ENCODE measurements at regions not wholly inside any gene's neighbourhood (a gene's known extent, or its start where the extent isn't known, plus 50 kb on each side); places are given as distances from the start of the nearest gene placed in this dataset.
"Not testable (repeated sequence)": the region's sequence is repeated elsewhere in the genome, so short reads cannot be mapped to it uniquely, and the experiment has no call there.

GRCh38 chr1:99062192-99062591 is 57.5 kb upstream of the PLPPR5 start:
- DNase-seq (ENCODE audit: low read depth): no peak

DNA sequence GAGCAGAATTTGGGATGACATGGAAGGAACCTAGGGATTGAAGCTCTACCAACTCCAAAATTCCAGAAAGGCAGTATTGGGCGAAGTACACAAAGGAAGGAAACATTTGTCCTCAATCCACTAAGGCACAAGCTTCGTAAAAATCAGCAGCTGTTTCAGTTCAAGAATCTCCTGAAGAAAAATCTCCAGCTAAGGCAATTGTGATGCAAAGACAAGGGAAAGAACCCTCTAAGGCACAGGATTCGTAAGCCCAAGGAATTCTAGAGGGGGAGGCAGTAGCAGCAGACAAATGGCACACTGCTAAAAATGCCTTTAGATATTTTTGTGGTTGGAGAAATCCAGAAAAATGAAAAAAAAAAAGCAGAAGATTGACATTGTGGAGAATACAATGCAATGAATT is 64.5 kb upstream of the PLPPR5 start:
- DNase-seq (ENCODE audit: low read depth): no peak

DNA sequence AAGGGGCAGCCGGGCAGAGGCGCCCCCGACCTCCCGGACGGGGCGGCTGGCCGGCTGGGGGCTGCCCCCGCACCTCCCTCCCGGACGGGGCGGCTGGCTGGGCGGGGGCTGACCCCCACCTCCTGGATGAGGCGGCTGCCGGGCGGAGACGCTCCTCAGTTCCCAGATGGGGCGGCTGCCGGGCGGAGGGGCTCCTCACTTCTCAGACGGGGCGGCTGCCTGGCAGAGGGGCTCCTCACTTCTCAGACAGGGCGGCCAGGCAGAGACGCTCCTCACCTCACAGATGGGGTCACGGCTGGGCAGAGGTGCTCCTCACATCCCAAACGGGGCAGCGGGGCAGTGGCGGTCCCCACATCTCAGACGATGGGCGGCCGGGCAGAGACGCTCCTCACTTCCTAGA is 73.9 kb upstream of the PLPPR5 start:
- not testable (repeated sequence) for DNase-seq (ENCODE audit: low read depth)

DNA sequence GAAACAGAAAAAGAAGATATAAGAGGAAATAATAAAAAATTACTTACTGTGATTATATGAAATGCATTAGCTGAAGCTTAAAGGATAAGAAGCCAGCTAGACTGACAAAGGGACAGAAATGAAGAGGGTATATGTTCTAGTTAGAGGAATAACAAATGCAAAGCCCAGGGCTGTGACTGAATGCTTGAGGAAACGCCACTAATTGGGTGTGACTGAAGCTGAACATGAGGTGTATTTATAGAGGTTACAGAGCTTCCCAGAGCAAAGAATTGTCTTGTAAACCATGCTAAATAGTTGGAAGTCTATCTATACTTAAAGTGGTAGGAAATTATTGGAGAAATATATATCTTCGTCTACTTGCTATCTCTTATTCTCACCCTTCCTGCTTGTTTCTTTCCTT is 77.7 kb upstream of the PLPPR5 start:
- no peak for DNase-seq (ENCODE audit: low read depth)

DNA sequence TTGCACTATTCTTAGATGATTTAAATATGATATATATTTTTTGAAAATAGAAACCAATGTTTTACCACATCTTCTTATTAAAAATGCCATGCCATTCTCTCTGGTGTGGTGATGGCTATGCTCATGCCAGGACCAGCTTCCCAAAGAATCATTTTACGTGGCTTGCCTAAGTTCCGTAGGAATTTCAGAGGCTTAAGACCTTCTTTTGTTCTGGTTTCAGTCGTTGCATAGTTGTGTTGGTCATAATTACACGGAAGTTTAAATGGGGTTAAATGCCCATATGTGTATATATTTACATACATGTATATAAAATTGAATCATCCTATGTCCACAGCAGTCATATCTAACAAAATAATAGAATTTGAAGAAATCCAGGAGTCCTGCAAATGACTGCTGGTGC is 78.7 kb upstream of the PLPPR5 start:
- DNase-seq (ENCODE audit: low read depth): no peak

DNA sequence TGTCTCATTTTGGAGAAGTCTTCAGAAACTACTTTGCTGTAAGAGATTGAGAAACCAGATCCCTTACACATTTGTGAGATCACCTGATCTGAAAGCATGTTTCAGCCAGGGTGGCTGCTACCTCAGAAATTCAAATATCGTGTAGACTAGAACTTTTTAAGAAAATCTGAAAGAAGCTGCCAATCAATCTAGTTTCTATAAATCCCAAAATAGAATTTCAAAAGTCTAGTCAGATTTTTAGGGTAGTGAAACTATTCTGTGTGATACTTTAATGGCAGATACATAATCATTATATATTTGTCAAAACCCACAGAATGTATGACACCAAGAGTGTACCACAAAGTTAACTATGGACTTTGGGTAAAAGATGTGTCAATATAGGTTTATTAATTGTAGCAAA is 79.9 kb upstream of the PLPPR5 start:
- DNase-seq (ENCODE audit: low read depth): no peak

GRCh38 chr1:99086057-99086456 is 81.4 kb upstream of the PLPPR5 start:
- DNase-seq (ENCODE audit: low read depth): no peak

- DNase-seq (ENCODE audit: low read depth): no peak
Measured at GRCh38 chr1:99098589-99098988, 93.9 kb upstream of the PLPPR5 start.

DNA sequence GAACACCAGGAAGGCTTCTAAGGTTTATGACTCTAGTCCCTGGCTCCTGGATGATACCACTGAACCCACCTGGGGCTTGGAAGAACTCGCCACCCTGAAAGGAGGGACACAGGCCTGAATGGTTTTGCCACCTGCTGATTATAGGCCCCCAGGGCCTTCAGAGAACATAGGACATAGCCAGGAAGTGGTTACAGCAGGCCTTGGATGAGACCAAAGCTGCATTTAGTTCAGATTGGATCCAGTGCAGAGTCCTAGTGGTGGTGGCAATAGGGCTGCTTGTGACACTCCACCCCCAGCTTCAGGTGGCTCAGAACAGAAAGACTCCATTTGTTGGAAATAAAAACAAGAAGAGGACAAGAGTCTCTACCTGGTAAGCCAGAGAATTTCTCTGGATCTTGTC is 101.6 kb upstream of the PLPPR5 start:
- no peak for DNase-seq (ENCODE audit: low read depth)

DNA sequence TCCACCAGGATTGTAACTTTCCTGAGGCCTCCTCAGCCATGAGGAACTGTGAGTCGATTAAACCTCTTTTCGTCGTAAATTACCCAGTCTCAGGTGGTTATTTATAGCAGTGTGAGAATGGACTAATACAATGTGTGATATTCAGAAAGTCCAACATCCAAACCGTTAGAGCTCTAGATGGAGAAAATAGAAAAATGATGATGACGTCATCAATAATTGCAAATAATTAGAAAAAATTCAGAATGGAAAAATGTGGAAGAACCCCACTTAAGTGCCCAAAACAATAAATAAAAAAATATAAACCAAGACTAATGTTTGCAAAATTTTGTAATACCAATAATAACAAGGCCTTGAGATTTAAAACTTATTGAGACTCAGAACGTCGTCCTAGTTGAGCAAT is 103.0 kb upstream of the PLPPR5 start:
- no peak for DNase-seq (ENCODE audit: low read depth)

DNA sequence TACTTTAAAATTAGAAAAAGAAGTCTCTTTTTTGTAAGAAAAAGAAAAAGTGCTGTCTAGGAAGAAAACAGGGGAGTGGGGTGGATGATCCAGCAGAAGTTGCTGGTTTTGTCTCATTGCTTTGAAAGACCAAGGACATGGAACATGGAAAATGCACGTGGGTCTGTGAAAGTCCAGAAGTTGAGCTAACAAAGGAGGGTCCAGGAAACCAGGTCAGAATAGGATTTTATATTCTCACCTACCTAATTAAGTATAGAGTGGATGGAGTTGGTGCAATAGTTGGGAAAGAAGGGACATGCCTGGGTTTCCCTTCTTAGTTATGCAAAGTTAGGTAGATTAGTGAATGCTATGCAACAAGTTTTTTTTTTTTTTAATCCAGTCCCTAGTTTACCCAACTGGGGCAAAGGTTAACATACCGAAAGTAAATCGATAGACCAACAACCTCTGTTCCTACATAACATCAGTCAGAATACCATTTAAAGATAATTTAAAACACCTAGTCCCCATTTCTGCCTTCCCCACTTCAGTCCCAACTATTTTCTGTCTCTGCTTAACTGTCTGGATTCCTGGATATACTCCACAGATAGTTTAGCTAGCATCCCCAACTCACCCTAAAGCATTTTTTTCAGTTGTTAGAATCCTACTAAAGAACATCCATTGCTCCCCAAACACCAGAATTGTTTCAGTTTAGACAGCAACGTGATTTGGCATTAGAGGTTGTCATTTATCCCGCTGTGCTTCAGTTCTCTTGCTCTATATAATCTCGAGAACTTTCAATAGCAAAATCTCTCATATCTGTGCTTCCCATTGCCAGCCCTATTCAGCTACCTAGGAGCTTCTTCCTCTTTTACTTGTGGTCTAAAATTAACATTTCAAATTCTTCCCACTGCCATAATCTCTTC is 105.7 kb upstream of the PLPPR5 start:
- DNase-seq (ENCODE audit: low read depth): no peak

GRCh38 chr1:99115231-99115630 is 110.6 kb upstream of the PLPPR5 start:
- no peak for DNase-seq (ENCODE audit: low read depth)

DNA sequence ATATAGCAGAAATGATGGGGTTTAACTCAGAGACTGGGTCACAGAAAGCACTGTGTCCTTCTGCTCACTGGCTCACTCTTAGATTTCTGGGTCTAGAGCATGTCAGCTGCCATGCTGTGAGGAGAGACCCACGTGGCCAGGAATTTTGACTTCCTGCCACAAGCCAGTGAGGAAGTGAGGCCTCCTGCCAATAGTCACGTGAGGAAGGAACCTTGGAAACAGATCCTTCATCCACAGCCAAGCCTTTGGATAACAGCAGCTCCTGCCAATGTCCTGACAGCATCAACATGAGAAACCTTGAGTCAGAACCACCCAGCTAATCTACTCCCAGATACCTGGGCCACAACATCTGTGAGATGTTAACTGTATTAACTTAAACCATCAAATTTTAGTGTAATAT is 114.5 kb upstream of the PLPPR5 start:
- DNase-seq (ENCODE audit: low read depth): no peak

DNA sequence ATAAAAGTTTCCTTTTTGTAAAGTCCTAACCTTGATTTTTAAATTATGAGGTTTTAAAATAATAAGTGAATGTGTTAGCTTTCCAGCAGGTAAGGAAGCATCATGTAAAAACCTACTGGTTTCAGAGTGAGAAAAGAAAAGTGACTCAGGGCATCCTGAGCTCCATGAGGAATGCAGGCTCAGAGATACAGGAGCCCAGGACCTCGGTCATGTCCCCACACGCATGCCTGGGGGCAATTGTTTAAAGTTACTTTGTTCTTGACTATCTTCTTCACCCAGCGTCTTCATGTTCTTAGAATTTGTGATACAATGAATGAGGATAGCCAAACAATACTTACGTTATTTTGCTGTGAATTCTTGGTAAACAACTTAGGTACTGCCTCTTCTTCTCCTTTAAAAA is 117.4 kb upstream of the PLPPR5 start:
- DNase-seq (ENCODE audit: low read depth): no peak

DNA sequence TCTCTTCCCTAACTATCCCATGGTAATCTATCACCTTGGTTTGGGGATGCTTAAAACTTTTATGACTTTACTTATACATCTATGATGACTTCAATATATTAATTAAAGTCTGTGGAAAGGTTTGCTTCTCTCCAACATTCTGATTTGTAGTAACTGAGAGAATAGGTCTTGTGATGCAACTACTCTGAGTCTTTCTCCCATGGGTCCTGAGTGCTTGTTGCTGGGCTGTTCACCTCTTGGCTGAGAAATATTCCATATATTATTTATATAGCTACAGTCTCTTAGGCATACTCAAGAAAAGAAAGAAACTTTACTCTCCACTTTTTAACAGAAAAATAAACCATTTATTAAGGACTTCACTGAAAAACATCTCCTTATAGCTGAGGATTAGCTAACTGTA is 119.3 kb upstream of the PLPPR5 start:
- no peak for DNase-seq (ENCODE audit: low read depth)

GRCh38 chr1:99131546-99131945 is 126.9 kb upstream of the PLPPR5 start:
- no peak for DNase-seq (ENCODE audit: low read depth)

- DNase-seq (ENCODE audit: low read depth): no peak
Measured at GRCh38 chr1:99133756-99134500, 129.3 kb upstream of the PLPPR5 start.

DNA sequence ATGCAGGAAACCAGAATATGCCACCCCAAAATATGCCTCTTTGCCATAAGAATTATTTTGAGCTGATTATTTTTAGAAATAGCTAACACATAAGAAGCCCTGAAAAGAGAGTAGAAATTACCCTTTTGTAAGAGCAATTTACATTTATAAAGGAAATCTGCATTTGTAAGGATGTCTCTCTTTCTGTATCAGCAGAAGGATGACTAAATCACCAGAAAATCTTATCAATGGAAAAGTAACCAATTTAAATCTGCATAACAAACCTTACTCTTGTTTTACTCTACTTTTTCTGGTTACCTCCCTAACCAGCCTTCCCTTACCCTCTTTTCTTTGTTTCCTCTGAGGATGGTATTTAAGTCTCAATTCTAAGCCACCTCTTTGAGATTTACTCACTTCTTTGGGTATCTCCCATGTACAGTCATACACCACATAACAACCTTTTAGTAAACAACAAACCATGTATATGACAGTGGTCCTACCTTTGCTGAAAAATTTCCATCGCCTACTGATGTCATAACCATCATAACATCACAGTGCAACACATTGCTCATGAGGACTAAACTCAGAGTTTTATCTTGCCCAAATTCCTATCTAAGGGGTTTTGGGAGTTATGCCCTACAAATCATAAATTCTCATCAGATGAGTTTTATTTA is 126.6 kb upstream of the PLPPR4 start:
- DNase-seq (ENCODE audit: low read depth): no peak

- DNase-seq (ENCODE audit: low read depth): no peak
Measured at GRCh38 chr1:99139876-99140275, 124.4 kb upstream of the PLPPR4 start.

GRCh38 chr1:99146129-99146848 is 118.0 kb upstream of the PLPPR4 start:
- DNase-seq (ENCODE audit: low read depth): no peak

DNA sequence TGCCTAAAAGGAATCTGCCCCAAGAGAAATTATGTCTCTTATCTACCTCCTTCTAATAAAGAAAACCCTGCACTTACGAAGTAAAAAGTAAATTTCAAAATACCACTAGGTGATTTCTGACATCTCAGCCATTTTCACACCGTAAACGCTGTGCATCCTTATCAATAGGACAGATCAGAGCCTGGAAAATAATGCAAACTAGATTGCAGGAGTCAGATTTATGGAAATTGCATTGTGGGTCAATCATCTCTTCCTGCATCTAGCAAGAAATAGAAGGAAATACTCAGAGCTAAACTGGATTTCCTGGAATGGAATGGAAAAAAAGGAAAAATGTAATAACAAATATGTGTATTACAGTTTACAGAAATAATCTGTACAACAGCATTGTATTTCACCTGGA is 114.3 kb upstream of the PLPPR4 start:
- DNase-seq (ENCODE audit: low read depth): no peak

DNA sequence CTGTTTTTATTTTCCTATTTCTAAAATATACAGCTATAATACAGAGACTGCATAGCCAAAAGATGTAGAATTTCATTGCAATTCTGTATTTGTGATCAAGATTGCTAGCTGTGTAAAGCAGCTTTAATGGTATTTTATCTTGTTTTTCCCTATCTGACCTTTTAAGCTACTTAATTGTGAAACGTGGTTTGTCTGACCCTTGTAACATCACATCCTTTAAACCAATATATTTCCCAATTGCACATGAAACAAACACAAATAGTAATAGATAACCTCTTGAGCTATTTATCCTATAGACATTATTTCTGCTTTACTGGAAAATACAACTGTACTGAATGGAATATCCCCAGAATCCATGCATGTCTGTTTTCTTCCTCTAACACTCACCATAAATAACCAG is 112.2 kb upstream of the PLPPR4 start:
- no peak for DNase-seq (ENCODE audit: low read depth)
